H1 (cell line): ENCODE measurements at regions not wholly inside any gene's neighbourhood (a gene's known extent, or its start where the extent isn't known, plus 50 kb on each side); places are given as distances from the start of the nearest gene placed in this dataset.

Experiments used
- CBX5 ChIP-seq: fragments of 300-800, 300-1000 bp; sonication (generic); IDR thresholded peaks from 2 replicates; pipeline ENCODE4 v1.7.1; 2016; ENCODE audit warnings: antibody characterized with exemption, low read length, low read depth
- MAFK ChIP-seq: IDR thresholded peaks from 2 replicates; pipeline ENCODE4 v1.6.1; 2012; ENCODE audit warnings: low read depth, mild to moderate bottlenecking, improper control_type of control experiment, low read length
- NANOG ChIP-seq: IDR thresholded peaks from 2 replicates; pipeline ENCODE4 v1.6.1; 2011; ENCODE audit warnings: low read length, low read depth, mild to moderate bottlenecking, inconsistent platforms; ENCODE audit not compliant: insufficient read depth, poor library complexity, severe bottlenecking
- PHF8 ChIP-seq: fragments of 200-600 bp; sonication (generic); conservative IDR thresholded peaks from 2 replicates; pipeline ENCODE4 v1.7.1; 2012; ENCODE audit warnings: low read depth, mild to moderate bottlenecking, inconsistent platforms, low read length, moderate library complexity
- SUZ12 ChIP-seq: fragments of 200-600 bp; sonication (generic); IDR thresholded peaks from 2 replicates; pipeline ENCODE4 v1.6.1; 2012; ENCODE audit warnings: mild to moderate bottlenecking, inconsistent platforms, low read length, moderate library complexity, mixed read lengths
- TCF12 ChIP-seq: IDR thresholded peaks from 2 replicates; pipeline ENCODE4 v1.6.1; 2011; ENCODE audit warnings: low read depth, mild to moderate bottlenecking, low read length
- TF ChIP-seq, protein P1 (sequence below): fragments of 300-600 bp; sonication (generic); IDR thresholded peaks from 2 replicates; pipeline ENCODE4 v1.7.1; 2012; ENCODE audit warnings: low read length, moderate library complexity, mild to moderate bottlenecking, inconsistent platforms; ENCODE audit not compliant: insufficient replicate concordance

DNA sequence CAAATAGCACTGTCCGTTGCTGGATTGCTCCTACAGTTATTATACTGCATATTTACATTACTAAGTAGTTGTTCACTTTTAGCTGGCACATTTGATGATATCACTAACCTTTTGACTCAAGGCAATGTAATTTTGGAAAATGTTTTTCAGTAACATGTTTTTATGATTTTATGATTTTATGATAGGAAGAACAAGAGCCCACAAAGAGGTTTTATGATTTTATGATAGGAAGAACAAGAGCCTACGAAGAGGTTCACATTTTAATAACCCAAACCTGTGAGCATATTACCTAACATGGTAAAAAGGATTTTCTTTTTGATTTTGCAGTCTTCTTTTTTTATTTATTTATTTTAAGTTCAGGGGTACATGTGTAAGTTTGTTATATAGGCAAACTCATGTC is 172.3 kb upstream of the TPM1 start (continued):
- TF ChIP-seq TCF12 (no peak), PHF8 (no peak), MAFK (no peak), SUZ12 (no peak), CBX5 (no peak), NANOG (no peak)
- TF ChIP-seq, protein P1, sequence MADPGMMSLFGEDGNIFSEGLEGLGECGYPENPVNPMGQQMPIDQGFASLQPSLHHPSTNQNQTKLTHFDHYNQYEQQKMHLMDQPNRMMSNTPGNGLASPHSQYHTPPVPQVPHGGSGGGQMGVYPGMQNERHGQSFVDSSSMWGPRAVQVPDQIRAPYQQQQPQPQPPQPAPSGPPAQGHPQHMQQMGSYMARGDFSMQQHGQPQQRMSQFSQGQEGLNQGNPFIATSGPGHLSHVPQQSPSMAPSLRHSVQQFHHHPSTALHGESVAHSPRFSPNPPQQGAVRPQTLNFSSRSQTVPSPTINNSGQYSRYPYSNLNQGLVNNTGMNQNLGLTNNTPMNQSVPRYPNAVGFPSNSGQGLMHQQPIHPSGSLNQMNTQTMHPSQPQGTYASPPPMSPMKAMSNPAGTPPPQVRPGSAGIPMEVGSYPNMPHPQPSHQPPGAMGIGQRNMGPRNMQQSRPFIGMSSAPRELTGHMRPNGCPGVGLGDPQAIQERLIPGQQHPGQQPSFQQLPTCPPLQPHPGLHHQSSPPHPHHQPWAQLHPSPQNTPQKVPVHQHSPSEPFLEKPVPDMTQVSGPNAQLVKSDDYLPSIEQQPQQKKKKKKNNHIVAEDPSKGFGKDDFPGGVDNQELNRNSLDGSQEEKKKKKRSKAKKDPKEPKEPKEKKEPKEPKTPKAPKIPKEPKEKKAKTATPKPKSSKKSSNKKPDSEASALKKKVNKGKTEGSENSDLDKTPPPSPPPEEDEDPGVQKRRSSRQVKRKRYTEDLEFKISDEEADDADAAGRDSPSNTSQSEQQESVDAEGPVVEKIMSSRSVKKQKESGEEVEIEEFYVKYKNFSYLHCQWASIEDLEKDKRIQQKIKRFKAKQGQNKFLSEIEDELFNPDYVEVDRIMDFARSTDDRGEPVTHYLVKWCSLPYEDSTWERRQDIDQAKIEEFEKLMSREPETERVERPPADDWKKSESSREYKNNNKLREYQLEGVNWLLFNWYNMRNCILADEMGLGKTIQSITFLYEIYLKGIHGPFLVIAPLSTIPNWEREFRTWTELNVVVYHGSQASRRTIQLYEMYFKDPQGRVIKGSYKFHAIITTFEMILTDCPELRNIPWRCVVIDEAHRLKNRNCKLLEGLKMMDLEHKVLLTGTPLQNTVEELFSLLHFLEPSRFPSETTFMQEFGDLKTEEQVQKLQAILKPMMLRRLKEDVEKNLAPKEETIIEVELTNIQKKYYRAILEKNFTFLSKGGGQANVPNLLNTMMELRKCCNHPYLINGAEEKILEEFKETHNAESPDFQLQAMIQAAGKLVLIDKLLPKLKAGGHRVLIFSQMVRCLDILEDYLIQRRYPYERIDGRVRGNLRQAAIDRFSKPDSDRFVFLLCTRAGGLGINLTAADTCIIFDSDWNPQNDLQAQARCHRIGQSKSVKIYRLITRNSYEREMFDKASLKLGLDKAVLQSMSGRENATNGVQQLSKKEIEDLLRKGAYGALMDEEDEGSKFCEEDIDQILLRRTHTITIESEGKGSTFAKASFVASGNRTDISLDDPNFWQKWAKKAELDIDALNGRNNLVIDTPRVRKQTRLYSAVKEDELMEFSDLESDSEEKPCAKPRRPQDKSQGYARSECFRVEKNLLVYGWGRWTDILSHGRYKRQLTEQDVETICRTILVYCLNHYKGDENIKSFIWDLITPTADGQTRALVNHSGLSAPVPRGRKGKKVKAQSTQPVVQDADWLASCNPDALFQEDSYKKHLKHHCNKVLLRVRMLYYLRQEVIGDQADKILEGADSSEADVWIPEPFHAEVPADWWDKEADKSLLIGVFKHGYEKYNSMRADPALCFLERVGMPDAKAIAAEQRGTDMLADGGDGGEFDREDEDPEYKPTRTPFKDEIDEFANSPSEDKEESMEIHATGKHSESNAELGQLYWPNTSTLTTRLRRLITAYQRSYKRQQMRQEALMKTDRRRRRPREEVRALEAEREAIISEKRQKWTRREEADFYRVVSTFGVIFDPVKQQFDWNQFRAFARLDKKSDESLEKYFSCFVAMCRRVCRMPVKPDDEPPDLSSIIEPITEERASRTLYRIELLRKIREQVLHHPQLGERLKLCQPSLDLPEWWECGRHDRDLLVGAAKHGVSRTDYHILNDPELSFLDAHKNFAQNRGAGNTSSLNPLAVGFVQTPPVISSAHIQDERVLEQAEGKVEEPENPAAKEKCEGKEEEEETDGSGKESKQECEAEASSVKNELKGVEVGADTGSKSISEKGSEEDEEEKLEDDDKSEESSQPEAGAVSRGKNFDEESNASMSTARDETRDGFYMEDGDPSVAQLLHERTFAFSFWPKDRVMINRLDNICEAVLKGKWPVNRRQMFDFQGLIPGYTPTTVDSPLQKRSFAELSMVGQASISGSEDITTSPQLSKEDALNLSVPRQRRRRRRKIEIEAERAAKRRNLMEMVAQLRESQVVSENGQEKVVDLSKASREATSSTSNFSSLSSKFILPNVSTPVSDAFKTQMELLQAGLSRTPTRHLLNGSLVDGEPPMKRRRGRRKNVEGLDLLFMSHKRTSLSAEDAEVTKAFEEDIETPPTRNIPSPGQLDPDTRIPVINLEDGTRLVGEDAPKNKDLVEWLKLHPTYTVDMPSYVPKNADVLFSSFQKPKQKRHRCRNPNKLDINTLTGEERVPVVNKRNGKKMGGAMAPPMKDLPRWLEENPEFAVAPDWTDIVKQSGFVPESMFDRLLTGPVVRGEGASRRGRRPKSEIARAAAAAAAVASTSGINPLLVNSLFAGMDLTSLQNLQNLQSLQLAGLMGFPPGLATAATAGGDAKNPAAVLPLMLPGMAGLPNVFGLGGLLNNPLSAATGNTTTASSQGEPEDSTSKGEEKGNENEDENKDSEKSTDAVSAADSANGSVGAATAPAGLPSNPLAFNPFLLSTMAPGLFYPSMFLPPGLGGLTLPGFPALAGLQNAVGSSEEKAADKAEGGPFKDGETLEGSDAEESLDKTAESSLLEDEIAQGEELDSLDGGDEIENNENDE = no peak
